CD4-positive, alpha-beta T cell treated with Interleukin-2 at 100 ng/mL for 4 hours (primary cell): ENCODE measurements at regions not wholly inside any gene's neighbourhood (a gene's known extent, or its start where the extent isn't known, plus 50 kb on each side); places are given as distances from the start of the nearest gene placed in this dataset.

Experiments used
- DNase-seq: peaks from one replicate; pipeline ENCODE4 v3.0.0-alpha.2; 2020; ENCODE audit warnings: low spot score

DNA sequence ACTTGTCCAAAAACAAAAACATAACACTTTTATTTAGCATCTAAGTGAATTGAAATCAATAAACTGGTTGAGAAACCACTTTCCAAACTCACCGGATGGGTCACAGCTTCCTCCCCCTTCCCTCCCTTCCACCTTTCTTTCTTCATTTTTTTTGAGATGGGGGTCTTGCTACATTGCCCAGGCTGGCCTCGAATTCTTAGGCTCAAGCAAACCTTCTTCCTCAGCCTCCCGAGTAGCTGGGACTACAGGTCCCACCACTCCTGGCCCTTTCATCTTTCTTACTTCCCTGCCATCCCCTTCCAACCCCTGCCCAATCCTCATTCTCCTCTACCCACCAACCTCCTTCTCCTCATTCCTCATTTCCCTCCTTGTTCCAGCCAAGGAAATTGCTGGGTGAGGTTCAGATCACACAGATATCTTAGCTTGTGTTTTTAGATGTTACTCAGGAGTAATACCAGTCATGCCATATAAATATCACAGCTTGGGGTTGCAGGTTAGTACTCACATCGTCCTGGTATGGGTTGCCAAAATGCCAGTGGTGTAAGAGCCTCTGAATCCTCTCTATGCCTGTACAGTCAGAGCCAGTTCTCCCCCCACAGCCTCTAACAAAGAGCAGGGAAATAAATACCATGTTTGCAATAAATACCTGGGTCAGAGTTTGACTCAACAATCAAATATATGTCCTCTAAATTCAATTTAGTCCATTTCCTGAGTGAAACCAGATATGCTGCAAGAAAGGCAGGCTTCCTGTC, 132.7 kb upstream of the NDUFV2 start:
- DNase-seq: no peak

DNA sequence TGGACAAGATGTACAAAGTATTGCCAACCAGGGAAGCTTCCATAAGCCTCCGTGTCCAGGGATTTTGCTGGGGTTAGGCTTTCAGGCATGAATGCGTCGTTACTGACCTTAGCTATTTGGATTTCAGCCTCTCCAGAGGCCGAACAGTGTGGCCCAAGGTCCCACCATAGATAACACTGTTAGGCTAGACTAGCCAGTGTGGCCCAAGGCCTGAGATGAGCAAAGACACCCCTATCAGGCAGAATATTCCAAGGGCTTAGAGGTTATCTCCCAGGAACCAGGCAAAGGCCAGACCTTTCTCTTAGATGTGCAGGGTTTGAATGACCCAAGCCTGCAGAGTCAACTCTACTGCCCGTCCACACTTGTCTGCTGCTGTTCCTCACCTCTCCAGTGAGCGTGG, 131.7 kb upstream of the NDUFV2 start:
- no peak for DNase-seq

DNA sequence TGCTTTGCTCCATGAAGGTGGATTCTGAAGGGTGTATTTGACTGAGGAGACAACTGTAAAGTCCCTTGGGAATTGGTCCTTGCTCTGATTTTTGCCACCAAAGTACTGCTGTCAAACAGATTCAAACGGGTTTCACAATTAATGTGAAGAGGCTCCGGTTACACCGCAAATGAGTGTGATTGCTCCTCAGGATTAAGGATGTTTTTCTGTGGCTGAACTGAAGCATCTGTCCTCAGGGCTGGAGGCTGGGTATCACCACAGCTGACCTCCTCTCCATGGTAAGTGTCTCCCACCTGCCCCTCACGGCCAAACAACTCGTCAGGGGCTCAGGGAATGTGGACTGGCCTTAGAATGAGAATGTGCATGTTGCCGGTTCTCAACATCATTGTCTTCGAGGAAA, 130.4 kb upstream of the NDUFV2 start:
- no peak for DNase-seq

DNA sequence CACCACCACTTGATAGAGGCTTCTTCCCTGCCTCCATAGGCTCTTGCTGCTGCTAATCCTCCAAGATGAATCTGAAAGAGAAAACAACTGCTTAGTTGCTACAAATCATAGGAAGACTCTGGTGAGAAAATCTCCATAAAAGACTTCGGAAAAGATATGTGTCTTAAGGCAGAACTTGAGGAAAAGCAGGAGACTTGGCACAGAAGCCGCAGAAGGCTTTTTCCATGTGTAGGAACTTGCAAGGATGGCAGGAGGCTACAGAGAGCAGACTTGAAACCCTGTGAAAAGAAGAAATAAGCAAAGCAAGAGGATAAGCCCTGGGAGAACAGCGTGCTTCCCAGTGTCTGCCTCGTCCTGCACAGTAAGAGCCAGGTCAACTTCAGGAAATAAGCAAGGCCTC, 128.2 kb upstream of the NDUFV2 start:
- DNase-seq: no peak

DNA sequence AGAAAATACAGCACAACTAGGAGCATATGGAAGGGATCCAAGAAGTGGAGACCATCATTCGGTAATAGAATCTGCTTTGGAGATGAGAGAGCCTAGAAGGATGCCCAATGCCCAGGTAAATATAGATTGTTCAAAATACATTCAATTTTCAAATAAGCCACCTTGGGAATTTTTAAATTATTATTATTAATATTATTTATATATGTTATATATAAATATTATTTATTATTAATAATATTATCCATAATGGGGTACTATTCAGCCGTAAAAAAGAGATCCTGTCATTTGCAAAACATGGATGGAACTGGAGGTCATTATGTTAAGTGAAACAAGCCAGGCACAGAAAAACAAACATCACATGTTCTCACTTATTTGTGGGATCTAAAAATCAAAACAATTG, 127.8 kb upstream of the NDUFV2 start:
- no peak for DNase-seq

DNA sequence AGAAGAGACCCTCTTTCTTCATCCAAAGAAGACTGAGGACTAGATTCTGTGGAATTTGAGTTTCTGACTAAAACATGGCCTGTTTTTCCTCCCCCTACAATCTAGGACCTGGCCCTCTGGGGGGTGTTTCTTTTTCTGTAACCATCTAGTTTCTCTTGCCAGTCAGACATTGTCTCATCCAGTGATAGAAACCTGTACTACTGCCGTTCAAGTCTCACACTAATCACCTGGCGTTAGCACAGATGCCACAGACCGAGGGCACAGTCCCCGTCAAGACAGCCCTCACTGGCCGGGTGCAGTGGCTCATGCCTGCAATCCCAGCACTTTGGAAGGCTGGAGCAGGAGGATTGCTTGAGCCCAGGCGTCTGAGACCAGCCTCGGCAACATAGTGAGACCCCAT, 126.9 kb upstream of the NDUFV2 start:
- no peak for DNase-seq

DNA sequence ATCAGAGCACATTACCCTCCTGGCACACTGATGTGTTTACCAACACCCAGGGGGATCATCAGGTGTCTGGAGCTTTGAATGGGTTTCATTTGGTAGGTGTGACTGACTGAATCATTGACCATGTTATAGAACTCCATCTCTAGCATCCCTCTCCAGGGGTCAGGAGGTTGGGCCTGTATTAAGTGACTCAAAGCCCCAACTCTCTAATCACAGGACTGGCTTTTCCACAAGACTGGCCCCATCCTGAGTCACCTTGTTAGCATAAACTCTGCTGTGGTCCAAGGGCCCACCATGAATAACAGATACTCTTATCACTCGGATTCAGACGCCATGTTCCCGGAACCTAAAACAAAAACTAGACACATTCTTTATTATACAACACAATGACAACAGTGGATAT, 125.9 kb upstream of the NDUFV2 start:
- no peak for DNase-seq

DNA sequence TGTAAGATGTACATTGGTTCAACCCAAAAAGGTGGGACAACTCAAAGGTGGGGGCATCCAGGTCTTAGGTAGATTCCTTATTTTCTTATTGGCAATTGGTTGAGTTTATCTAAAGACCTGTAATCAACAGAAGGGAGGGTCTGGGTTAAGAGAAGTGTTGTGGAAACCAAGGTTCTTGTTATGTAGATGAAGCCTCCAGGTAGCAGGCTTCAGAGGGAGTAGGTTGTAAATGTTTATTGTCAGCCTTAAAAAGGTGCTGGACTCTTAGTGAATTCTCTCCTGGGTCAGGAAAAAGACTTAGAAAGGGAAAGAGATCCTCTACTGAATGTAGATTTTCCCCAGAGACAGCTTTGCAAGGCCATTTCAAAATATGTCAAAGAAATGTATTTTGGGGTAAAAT, 125.3 kb upstream of the NDUFV2 start:
- no peak for DNase-seq

DNA sequence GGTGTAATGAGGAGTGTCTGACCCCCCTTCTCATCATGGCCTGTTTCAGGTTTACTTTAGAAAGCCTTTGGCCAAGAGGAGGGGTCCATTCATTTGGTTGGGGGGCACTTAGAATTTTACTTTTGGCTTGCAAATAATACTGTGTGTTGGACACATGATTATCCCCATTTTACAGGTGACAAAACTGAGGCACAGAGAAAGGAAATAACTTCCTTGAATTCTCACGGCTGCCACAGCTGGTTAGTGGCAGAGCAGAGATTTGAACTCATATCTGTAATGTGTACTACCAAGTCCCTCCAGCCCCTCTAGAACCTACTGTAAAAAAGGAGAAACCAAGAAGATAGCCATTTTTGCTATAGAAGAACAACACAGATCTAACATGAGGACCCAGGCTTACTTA, 124.8 kb upstream of the NDUFV2 start:
- DNase-seq: no peak

DNA sequence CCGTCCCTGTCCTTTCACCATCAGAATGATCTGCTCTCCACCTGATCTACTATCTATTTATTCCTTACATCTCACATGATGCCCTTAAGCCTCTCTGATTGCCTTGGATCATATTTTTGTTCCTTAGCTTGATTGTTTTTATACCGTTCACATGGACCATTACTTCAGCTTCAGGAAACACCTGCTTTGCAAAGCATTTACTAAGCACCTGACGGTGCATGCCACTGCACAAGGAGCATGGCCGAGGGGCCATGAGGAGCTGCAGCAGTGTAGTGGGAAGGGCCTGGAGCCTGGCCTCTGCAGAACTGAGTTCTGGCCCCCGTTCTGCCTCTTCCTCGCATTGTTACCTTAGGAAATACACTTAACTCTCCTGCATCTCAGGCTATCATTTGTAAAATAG, 124.1 kb upstream of the NDUFV2 start:
- no peak for DNase-seq

DNA sequence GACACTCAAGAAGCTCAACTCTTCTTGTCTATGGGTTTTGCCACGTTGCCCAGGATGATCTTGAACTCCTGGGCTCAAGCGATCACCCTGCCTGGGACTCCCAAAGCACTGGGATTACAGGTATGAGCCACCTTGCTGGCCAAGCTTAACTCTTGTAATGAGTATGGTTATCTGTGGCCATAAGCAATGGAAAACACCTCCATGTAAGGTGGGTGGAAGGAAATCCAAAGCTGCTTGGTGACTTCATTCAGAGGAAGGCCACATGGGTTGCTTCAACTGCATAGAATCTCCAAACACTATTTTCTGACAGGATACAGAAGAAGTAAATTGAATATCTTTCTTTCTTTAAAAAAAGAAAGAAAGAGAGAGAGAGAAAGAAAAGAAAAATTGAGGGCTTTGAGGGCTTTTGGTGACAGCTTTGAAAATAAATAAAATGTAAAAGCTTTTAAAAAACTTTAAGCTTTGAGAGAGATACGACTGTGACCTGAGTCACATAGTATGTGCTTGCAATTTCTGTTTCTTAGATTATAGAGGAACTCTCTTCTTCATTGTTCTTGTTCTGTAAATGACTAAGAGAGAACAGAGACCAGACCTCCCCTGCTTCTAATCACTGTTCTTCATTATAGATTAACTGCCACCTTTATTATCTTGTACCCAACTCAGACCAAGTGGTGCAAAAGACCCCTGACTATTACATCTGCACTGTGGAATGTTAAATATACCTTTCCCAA, 123.1 kb upstream of the NDUFV2 start:
- no peak for DNase-seq

DNA sequence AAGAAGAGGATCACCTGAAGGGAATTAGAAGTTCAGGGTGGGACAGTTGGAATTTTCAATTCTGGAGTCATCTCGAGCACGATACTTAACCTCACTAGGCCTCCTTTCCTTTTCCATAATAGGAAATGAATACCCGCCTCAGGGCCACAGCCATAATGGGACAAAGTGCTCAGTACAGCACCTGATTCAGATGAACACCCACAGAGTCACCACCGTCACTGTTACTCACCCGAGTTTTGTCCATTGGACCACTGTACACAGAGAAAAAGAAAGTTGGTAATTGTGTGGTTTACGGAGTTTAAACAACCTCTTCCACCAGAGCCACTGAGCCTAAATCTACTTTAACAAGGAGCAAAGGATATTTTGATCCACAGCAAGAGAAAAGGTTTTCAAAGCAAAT, 122.0 kb upstream of the NDUFV2 start:
- DNase-seq: no peak

DNA sequence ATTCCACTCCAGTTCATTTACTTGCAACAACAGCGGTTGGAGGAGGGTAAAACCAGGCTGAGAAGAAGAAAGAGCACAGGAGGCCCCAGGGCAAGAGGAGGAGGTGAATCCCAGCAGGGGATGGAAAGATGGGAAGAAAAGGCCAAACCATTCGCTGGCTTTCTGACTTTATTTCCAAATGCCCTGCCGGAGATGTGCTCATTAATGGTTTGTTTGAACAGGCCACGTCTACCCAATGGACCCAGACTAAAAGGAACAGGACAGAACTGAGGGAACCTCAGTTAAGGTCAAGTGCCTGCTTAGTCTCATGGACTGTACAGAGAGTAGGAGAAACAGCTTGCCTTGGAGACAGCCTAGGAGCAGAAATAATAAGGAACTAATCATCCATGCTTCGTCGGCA, 121.6 kb upstream of the NDUFV2 start:
- DNase-seq: no peak

DNA sequence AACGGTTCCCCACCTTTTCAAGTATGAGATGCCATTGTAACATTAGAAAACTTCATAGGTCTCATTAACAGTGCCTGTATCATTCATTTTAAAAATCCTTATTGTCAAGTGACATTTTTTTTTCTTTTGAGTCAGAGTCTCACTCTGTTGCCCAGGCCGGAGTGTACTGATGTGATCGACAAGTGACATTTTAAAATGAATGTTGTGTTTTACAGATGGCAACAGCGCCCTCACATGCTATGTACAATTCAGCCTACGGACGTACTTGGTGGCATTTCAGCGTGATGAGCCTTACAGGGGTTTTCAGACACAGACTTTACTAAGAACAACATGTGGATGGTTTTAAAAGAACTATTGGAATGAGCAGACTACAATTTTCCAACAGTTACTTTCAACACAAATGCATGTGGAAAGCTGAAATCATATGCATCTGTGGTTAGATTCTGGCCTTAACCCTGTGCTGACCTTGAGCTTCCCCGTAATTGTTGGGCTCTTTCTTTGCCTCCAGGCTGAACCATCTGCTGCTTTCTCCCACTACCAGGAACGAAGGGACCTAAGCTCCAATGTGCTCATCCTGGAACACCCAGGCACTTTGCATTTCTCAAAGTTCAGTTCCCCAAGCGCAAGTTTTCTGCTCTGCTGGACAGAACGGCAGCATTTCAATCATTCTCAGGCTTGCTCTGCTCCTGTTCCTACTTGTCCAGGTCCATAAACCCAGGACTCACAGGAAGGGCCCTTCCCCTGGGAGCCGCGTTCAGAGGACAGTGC, 119.9 kb upstream of the NDUFV2 start:
- no peak for DNase-seq

DNA sequence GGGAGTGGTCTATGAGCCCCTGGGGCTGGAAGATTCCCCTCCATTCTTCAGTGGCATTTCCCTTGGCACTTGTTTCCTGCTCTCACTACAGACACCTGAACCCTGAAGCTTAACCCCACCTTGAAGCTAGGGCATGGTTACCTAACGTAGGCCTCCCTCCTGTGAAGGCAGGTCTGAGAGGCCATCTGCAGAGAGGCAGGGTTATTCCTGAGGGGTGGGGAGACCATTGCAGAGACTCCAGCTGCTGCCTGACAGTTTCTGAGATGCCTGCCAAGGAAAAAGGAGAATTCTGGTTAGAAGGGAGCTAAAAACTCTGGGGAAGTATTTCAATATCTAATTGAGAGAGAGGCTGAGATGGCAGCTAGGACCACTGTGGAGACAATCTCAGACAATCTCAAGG, 119.3 kb upstream of the NDUFV2 start:
- no peak for DNase-seq

DNA sequence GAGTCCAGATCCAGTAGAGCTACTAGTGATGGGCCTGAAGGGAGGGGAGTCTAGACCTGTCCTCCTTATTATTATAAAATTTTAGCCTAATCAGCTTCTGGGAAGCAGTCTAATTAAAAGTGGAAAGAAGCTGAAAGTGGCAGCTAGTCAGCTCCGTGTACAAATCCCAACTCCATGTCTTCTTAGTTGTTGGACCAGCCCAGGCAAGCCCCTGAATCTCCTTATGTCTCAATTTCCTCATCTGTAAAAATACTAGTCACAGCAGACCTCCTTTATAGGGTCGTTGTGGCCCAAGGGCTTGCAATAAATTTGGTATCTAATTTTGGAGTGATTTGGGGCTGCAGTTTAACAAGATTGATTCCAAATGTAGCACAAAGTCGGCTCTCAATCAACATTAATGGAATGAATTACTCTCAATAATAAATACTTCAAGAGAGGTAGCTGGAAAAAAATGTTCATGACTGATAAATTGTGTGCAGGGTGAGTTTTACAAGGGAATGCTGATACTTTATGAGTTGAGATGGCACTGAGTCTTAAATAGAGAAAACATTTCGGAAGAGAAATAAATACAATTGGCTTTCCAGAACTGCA, 118.3 kb upstream of the NDUFV2 start:
- DNase-seq: no peak

DNA sequence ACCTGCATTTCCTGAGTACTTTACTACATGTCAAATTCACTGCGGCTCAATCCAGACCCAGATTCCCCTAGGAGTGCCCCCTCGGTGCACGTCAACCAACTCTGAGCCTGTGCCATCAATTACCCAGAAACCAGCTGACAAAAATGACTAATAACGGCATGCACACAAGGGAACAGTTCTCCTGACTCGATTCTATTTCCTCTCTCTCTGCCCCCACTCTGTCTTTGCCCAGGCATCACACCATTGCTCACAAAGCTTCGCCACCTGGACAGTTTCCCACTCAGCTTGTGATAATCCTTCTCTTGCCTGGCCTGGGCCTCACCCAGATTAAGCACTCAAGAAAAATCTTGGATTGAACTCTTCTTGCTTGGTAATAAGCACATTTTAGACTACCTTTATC, 115.3 kb upstream of the NDUFV2 start:
- no peak for DNase-seq

DNA sequence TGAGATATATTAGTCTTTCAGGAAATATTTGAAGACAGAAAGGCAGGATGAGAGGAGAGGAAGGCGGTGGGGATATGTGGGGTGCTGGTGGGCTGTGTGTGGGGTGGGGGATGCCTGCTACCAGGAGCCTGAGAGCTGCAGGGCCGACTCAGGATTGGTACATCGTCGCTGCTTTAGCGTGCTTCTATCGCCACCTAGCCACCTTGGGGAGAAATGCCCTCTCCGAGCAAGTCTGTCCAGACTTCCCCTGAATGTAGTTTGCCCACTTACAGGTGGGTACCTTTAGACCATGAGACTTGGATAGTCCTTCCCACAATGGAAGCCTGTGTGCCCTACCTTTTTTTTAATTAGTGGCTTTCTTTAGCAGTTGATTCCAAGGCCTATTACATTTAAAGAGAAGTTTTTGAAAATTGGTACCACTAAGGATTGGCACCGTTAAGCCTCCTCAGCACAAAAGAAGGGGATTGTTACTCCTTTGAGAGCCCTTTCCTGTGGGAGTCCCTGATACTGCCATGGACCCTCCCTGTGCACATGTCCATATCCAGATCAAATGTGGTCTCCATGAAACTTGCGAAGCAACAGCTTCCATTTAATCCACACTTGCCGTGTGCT, 114.1 kb upstream of the NDUFV2 start:
- peak; percentile 57 for DNase-seq

DNA sequence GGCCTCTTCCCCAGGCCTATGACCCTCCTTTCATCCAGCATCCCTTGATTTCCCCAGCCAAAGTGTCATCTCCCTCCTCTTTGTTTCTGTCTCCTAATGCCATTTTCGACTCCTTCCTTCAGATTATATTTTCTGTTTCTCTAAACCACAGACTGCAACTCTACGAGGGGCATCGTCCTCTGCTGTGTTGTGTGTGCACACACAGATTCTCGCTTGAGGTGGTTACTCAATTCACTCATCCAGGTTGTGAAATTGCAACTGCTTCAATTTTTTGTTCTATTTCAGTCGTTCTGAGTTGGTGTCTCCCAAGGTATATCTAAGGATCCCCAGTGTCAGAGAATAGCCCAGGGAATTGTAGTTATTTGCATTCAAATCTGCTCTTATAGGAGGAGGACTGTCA, 113.5 kb upstream of the NDUFV2 start:
- DNase-seq: no peak

DNA sequence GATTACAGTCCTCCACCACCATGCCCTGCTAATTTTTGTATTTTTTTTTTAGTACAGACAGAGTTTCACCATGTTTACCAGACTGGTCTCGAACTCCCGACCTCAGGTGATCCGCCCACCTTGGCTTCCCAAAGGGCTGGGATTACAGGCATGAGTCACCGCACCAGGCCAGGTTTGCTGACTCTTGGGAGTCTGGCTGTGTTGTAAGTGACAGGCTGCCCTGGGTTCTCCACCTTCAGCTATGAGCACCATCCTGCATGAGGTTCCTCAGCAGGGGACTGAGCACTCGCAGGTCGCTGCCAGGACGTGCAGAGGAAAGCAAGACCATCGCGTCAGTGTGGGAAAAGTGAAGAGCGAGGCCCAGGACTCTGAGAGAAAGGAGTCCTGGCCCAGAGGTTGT, 112.6 kb upstream of the NDUFV2 start:
- DNase-seq: no peak

DNA sequence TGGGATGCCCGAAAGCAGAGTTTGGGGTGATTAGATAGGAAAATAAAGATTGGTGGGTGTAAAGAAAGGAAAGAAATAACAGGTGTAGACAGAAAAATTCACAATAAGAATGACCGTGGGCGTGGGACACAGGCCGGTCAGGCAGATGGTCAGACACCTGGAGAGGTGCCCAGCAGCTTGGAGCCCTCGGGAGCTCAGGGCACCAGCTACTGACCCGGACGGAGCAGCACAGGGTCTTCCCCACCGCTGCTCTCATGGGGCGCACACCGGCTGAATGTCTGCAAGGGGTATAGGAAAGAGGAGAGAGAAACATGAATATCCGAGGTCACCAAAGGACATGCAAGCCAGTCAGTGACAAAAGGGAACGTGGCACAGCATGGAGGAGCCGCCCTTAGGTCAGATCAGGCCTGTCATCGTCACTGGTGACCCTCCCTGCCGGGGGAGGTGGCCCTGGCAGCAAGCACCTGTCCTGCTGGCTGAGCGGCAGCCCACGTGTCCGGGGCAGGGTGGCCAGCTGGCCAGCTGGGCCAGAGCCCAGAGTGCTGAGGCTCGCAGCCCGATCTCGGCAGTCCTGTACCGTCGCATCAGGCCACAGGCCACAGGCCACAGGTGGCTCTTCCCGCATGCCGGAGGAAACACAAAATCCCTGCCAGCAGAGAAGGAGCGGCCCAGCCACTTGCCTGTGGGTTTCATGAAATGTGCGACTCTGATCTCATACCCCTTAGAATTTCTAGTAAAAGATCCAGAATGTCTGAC, 112.0 kb upstream of the NDUFV2 start:
- no peak for DNase-seq

DNA sequence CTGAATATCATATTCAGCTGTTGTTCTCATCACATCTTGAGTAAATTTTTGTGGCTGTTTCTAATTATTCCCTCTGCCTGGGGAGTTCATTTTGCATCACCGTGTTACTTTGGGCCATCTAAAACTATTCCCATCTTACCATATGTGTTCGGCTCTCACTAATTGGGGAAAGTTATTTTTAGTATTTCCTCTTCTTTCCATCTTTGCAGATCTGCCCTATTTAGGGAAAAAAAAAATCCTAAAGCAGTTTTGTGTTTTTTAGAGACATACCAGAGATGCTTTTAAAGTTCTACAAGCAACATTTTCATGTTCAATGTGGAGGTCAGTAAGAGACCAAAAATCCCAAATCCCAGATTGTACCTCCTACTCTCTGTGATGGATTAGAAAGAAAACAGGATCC, 111.3 kb upstream of the NDUFV2 start:
- no peak for DNase-seq
